ENCODE measurements at regions not wholly inside any gene's neighbourhood (a gene's known extent, or its start where the extent isn't known, plus 50 kb on each side); places are given as distances from the start of the nearest gene placed in this dataset.

DNA sequence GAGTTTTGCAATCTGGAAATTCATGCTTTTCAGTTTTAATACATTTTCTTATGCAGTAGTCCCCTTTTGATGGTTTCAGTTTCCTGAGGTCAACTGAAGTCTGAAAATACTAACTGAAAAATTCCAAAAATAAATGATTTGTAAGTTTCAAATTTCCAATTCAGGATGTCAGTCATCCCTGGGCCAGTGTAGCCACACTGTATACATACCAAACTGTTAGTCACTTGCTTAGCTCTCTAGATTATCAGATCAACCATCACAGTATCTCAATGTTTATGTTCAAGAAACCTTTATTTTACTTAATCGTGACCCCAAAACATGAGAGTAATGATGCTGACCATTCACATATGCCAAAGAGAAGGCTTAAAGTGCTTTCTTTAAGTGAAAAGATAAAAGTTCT is 715.5 kb downstream of the GBE1 start:
- DNase-seq (ENCODE audit: low spot score): no peak

- no peak for DNase-seq (ENCODE audit: low spot score)
Measured at GRCh38 chr3:81045246-81045645, 716.2 kb downstream of the GBE1 start.

GRCh38 chr3:81043660-81044199 is 717.7 kb downstream of the GBE1 start:
- no peak for DNase-seq (ENCODE audit: low spot score)

DNA sequence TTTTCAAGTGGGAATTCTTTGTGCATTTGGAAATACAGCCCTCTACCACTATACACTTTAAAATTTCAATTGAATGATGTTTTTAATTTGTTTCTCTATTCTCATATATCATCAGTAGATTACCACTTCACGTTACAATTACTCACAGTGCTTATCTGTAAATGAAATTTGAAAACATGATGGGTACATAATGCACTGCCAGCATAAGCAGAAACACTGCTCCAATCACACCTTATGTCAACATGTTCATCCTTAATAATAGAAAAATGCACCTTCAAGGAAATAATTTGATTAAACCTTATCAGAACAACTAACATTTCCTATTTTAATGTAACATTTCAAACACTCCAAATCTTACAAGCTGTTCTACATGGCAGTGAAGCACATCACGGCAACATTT is 718.4 kb downstream of the GBE1 start:
- no peak for DNase-seq (ENCODE audit: low spot score)

DNA sequence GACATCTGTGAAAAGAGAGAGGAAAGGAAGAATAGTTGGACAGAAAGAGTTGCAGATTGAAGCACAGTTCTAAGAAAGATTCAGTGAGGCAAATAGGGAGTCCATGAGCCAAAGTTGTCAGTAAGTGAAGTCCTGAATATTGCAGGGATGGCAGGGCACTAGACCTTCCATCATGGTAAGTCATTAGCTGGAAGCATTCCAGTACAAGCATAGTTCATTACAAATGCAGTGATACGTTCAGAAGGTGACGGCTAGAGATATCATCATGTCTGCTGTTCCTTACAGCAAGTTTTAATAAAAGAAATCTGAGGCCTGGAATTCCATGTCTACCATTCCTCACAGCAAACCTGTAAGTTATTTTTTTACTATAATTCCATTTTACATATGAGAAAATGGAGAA is 720.1 kb downstream of the GBE1 start:
- DNase-seq (ENCODE audit: low spot score): no peak

DNA sequence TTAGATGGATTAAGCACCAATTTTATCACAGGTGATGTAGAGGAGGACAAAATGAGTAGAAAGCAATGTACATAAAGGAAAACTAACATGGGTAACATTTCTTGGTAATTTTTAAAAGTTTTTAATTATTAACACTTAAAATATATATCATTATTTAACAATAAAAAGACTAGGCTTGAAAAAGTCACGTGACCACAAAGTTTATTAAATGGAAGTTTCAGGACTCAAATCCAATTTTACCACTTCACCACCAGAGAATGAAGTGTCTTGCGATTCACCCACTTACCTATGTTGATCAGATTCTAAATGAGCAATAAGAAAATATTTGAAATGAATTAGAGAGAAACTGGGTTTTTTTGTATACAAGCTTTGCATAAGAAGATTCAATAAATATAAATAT is 721.3 kb downstream of the GBE1 start:
- DNase-seq (ENCODE audit: low spot score): no peak

DNA sequence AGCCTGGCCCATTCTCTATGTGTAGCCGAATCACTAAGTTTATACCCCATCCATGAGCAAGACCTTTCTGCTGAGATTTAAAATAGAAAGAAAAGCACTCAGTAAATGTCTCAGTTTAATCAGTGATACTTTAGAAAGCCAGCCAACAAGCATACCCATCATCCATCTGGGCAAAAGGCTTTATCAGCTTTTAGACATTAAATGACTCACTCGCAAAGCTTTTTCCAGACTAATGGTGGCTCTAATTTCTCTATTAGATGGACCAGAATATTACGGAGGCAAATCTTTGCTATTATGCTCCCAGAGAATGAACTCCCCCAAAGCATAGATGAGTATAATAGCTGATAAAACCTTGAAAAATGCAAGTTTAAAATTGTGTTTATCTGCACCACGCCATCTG is 727.8 kb downstream of the GBE1 start:
- no peak for DNase-seq (ENCODE audit: low spot score)

DNA sequence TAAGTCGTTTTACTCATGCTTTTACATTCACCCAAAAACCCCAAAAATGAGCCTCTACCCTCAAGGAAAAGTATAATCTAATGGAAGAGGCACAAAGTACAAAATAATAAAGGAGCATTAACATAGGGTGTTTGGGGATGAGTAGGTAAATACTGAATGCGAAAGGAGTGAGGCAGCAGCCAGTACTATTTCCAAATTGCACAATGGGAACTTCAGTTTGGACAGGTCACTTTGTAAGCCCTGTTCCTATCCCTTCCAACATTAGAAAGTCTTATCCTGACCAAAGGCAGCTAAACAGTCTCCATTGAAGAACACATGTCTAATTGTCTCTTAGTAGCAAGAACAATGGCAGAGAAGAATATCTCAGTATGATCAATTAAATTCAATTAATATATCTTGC is 728.3 kb downstream of the GBE1 start:
- DNase-seq (ENCODE audit: low spot score): no peak

- DNase-seq (ENCODE audit: low spot score): no peak
Measured at GRCh38 chr3:81029861-81030260, 731.6 kb downstream of the GBE1 start.

- DNase-seq (ENCODE audit: low spot score): no peak
Measured at GRCh38 chr3:81027344-81027743, 734.1 kb downstream of the GBE1 start.

GRCh38 chr3:81024560-81024959 is 736.9 kb downstream of the GBE1 start:
- no peak for DNase-seq (ENCODE audit: low spot score)

- DNase-seq (ENCODE audit: low spot score): no peak
Measured at GRCh38 chr3:81022339-81022738, 739.1 kb downstream of the GBE1 start.

- no peak for DNase-seq (ENCODE audit: low spot score)
Measured at GRCh38 chr3:81013360-81013759, 748.1 kb downstream of the GBE1 start.

GRCh38 chr3:81005992-81006391 is 755.5 kb downstream of the GBE1 start:
- DNase-seq (ENCODE audit: low spot score): no peak

DNA sequence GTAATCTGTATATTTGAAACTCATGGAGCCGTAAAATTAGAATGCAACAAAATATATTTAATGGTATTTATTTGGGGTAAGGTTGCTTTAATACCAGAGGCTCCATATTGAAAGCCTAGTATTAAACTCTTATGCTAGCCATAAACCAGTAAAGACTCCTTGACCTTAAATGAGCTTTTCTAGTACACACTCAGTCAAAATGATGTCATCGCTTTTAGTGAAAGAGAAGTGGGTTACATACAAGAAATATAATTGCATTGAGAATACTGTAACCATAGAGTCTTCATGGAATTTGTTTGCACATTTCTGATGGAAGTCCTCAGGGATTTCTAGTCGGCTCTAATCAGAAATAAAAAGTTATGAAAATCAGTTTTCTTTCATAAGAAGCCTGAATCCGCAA is 757.6 kb downstream of the GBE1 start:
- no peak for DNase-seq (ENCODE audit: low spot score)

GRCh38 chr3:81003008-81003645 is 758.3 kb downstream of the GBE1 start:
- no peak for DNase-seq (ENCODE audit: low spot score)

DNA sequence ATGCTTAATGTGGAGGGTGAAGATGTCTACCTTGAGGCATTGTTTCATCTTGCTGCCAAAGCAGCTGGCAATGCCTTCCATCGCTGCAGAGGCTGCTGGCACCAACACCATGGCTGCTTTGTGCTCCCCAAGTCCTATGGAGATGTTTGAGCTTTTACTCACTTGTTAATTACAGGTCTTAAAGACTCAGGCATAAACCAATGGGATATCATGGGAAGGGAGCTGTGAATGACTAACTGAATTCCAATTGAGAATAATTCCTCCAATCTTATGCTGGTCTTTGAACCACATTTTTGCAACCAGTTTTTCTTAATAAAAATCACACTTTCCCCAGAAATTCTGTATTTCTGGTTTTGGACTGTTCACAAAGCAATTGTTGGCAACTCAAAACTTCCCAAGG is 762.0 kb downstream of the GBE1 start:
- DNase-seq (ENCODE audit: low spot score): no peak

DNA sequence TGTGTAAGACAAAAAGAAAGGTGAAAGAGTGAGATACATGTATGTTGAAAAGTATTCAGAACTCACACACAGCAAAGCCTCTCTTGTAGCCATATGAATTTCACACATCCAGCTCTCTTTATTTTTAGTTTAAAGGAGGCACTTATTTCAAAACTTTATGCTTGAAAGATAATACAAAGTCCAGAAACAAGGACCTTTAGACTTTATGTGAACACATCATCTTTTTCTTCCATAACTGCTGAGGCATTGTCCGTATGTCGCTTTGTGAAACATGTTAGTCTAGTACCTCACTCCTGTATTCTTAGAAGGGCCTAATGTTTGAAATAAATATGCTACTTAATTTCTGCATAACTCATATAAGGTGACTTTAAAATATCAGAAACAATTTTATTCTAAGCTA is 763.4 kb downstream of the GBE1 start:
- DNase-seq (ENCODE audit: low spot score): no peak

- no peak for DNase-seq (ENCODE audit: low spot score)
Measured at GRCh38 chr3:80997622-80998021, 763.8 kb downstream of the GBE1 start.

DNA sequence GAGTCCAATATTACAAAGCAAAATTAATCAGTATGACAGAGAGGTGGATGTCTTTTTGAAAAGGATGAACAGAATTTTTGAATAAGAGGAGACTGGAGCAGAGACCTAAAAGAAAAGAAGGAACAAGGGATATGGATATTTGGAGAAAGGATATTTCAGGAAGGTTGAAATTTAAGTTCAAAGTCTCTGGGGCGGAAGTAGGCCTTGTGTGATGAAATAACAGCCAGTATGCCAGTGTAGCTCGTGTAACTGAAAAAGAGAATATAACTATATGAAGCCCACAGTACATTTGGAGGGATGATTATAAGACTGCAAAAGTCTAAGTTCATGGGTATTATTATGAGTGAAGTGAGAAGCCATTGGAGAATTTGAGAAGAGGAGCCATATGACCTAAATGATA is 766.7 kb downstream of the GBE1 start:
- DNase-seq (ENCODE audit: low spot score): no peak

- no peak for DNase-seq (ENCODE audit: low spot score)
Measured at GRCh38 chr3:80994085-80994665, 767.3 kb downstream of the GBE1 start.

DNA sequence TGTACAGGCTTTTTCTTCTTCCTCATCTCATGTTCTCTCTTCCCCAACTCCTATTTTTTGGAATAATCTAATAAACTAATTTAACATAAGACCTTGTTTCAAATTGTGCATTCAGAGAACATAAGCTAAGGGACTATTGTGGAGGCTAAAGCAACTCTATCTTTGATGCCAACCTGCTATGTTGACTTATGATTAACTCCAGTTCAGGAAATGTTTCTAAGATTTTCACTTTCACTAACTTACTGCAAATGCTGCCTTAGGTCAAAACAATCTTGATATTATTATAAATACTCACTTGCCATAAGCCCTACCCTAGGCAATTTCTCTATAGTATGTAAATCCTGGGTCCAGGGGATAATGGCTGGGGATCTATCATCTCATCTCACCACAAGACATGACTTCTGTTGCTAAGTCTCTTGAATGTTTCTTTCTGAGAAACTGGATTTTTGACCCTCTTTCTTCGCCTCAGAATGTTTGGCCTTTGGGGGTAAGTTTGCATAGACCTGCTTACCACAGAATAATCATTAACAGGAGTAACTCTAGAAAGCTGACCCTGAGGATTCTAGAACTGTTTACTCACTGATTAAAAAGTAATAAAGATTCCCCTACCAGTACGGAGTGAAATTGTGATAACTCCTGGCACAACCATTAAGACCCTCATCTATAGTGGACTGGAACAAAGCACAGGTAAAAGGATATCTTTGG is 768.1 kb downstream of the GBE1 start:
- DNase-seq (ENCODE audit: low spot score): no peak

- DNase-seq (ENCODE audit: low spot score): no peak
Measured at GRCh38 chr3:80983753-80984152, 777.7 kb downstream of the GBE1 start.
